COLO829 (cell line): ENCODE measurements at regions not wholly inside any gene's neighbourhood (a gene's known extent, or its start where the extent isn't known, plus 50 kb on each side); places are given as distances from the start of the nearest gene placed in this dataset.
"Not testable (repeated sequence)": the region's sequence is repeated elsewhere in the genome, so short reads cannot be mapped to it uniquely, and the experiment has no call there.

Source experiments
- DNase-seq: peaks from one replicate; pipeline ENCODE4 v3.0.0; 2012; ENCODE audit warnings: low spot score

DNA sequence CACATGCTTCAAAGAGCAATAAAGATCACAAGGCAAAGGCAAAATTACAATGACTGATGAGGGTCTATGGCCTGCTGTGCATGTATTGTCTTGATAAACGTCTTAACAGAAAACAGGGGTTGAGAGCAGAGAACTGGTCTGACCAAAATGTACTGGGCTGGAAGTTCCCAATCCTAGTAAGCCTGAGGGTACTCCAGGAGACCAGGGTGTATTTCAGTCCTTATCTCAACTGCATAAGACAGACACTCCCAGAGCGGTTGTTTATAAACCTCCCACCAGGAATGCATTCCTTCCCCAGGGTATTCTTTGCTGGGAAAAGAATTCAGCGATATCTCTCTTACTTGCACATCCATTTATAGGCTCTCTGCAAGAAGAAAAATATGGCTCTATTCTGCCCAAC, 521.8 kb upstream of the GNPDA2 start:
- DNase-seq, result not testable (repeated sequence)

DNA sequence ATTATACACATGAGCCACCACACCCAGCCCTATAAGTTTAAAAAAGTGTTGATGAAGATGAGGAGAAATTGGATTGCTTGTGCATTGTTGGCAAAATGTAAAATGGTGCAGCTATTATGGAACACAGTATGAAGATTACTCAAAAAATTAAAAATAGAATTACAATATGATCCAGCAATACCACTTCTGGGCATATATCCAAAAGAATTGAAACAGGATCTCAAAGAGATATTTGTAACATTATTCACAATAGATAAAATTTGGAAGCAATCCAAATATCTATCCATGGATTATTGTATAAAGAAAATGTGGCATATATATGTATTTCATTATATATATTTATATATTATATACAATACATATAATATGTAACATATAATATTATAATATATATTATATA, 515.6 kb upstream of the GNPDA2 start:
- no peak for DNase-seq

DNA sequence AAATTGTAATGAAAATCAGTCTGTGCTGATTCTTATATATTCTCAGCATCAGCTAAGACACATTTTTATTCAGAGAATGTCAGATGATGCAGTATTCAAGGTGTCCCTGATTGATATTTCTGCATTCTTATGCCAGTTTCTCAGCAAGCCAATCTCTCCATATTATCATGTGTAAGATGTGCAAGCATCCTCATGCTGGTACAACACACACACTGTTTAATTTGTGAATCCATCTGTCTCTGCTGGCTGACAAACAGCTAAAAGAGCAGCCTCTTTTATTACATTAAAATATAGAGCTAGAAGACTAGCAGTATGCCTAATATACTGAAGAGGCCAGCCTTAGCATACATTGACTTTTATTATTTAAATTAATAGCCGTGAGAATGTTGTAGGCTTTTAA, 502.9 kb upstream of the GNPDA2 start:
- DNase-seq, result no peak

DNA sequence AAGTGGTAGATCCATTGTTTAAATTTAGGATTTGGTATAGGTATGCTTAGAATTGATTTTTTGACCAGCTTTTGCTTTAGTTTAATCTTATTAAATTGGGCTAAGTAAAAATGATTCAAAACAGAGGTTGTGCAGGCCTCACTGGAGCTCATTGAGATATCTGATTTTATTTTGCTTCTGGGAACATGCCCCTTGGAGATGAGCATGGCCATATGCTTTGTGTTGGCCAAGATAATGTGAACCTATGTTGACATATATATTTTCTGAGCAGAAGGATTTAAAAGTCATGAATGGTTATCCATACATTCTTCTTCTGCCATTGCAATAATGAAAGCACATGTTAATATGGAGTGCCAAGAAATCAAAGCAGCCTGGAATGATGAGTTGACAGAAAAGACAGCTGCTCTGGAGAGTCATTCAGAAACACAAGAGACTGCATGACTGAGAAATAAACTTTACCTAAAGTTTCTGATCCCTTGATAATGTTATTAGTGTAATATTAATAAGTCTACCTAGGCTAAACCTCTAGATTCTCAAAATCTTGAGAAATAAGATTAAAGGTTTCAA, 489.7 kb upstream of the GNPDA2 start:
- DNase-seq, result no peak

DNA sequence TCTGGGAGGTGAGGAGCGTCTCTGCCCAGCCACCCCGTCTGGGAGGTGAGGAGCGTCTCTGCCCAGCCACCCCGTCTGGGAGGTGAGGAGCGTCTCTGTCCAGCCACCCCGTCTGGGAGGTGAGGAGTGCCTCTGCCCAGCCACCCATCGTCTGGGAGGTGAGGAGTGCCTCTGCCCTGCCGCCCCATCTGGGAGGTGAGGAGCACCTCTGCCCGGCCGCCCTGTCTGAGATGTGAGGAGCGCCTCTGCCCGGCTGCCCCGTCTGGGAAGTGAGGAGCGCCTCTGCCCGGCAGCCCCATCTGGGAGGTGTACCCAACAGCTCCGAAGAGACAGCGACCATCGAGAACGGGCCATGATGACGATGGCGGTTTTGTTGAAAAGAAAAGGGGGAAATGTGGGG, 482.1 kb upstream of the GNPDA2 start:
- DNase-seq, result not testable (repeated sequence)

DNA sequence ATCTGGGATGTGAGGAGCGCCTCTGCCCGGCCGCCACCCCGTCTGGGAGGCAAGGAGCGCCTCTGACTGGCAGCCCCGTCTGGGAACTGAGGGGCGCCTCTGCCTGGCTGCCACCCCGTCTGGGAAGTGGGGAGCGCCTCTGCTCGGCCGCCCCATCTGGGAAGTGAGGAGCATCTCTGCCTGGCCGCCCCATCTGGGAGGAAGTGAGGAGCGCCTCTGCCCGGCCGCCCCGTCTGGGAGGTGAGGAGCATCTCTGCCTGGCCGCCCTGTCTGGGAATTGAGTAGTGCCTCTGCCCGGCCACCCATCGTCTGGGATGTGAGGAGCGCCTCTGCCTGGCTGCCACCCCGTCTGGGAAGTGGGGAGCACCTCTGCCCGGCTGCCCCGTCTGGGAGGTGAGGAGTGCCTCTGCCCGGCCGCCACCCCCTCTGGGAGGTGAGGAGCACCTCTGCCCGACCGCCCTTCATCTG, 481.5 kb upstream of the GNPDA2 start:
- not testable (repeated sequence) for DNase-seq

DNA sequence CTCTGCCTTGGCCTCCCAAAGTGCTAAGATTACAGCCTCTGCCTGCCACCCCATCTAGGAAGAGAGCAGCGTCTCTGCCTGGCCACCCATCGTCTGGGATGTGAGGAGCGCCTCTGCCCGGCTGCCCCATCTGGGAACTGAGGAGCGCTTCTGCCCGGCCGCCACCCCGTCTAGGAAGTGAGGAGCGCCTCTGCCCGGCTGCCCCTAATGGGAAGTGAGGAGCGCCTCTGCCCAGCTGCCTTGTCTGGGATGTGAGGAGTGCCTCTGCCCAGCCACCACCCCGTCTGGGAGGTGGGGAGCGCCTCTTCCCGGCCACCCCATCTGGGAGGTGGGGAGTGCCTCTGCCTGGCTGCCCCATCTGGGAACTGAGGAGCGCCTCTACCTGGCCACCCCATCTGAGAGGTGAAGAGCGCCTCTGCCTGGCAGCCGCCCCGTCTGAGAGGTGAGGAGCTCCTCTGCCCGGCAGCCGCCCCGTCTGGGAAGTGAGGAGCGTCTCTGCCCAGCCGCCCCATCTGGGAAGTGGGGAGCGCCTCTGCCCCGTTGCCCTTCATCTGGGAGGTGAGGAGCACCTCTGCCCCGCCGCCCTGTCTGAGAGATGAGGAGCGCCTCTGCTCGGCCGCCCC, 481.0 kb upstream of the GNPDA2 start:
- DNase-seq, result not testable (repeated sequence)

DNA sequence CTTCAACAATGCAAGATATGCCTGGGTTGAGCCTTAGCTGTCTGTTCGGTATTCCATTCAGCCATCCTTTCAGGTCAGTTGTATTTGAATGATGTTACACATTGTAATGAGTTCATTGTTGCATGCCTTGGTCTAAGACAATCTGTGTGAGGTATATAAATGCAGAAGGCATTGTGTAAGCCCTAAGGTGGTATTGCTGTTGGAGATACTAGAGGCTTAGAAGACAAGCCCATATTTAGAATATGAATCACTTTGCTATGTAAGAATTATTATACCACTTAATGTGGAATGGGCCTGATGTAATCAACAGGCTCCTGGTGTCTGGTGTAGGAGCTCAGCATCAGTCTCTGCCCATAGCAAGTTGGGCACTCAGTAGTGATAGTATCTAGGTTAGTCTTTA, 473.4 kb upstream of the GNPDA2 start:
- DNase-seq, result no peak

DNA sequence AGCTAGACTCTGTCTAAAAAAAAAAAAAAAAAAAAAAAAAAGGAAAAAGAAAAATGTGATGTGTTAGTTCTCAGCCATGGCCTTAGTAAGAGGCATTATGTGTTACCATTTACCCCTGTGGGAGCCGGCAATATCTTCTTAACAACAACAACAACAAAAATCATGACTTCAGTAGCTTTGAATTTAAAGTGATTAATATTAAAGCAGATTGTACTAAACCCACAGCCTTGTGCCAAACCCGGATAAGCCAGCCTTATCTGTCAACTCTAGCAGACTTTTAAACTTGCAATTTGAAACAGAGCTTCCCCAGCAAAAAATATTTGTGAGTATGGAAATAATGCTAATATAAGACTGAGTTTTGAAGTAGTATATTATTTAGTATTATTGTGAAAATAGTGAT, 462.1 kb upstream of the GNPDA2 start:
- DNase-seq, result no peak

DNA sequence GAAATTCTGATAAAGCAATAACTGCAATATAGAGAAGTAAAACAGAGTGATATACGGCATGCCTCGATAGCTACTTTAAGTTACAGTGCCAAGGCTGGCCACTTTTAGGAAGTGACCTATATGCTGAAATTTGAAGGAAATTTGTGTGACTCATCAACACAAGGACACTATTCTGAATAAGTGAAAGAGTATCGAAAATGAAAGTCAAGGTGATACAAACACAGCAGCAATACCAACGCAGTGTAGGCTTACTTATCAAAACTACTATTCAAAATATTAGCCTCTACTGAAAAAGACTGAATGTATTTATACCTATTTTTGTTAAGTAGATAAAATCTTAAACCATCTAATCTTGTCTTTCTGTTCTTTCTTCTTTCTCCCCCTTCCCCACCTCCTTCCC, 459.9 kb upstream of the GNPDA2 start:
- no peak for DNase-seq

DNA sequence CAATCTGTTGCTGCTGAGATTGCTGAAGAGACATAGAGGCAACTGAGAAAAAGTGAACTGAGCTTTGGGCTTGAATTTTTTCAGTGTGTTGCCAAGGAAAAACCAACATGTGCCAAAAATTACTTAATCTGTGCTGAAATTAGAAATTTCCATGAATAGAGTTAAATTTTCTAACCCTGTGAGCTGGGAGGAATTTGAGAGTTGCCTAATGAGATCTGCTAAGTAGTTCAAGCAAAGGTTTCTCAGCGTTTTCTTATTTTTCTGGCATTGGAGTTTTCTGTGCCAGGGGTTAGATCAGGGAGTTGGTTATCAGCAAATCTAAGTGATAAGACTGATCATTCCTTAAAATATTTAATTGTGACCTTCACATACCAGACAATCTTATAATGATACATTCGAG, 457.5 kb upstream of the GNPDA2 start:
- DNase-seq, result no peak

DNA sequence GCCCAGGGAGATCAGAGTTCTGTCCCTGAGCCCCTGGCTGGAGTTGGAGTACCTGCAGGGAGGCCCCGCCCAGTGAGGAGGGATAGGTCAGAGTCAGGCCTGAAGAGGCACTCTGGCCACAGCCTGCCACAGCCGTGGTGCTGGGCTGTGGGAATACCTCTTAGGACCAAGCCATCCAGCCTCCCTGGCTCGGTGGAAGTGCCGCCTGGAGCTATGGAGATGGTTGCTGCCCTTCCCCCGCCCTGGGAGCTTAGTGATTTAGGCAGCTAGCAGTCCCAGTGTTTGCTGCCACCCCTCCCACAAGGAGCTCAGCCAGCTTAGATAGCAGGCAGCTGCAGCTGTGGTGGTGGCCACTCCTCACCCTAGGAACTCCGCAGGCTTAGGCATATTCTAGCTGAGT, 446.3 kb upstream of the GNPDA2 start:
- no peak for DNase-seq

DNA sequence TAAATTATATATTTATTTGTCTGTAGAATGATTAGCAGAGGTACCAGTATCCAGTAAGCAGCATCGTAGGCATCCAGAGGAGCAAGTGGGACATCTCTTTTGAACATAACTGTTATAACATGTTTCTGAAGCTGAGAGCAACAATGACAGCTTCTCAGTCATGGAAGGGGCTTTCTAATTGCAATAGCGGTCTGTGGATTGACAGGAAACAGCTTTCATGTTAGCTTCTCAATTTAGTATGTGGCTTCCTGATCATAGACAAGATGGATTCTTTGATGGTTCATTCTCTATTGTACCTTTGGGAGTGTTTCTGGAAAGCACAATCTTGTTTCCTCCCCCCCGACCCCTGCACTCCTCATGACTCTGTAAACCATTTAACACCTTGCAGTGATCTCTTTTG, 434.6 kb upstream of the GNPDA2 start:
- no peak for DNase-seq

DNA sequence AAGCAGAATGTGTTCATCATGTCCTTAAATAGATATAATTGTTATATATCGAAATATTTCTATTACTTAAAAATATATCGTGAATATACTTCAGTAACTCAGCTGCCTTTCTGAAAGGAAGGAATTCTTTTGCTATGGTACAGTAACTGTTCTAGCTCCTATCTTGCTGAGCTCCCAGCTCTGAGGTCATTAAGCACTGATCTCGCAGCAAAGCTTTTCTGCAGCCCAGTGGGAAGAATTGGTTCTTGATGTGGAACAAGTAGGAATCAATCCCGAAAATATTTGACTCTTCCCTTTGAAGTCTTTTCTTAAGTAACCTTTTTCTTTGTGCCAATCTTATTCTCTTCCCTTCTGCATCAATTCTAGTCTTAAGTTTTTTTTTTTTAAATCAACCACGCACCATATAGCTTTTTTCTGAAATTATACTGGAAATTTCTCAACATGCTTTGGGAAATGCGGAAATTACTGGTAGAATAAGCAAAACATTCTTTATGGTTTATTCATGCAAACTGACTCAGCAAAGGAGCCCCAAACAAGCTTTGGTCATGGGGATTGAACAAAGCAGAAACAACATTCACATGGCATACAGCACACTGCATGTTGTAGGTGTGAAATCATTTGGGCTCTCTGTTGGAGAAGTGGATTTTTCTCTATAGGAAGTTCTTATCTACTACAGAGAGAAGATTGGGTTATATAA, 428.9 kb upstream of the GNPDA2 start:
- no peak for DNase-seq

DNA sequence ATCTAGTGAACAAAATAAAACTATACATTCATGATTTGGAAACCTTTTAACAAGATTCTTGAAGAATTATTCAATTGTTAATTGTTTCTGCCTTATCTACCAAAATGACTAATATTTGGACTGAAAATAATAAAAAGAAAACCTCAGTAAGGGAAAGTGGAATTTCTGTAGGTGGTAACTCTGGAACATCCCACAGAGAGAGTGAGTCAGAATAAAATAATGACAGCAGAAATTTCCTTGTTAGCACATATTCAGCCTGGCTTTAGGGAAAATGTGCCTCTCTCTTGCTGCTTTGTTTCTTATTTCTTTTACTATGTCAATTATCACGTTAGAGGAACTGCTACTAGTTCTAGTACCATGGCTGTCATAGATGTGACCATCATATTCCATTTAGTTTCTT, 421.5 kb upstream of the GNPDA2 start:
- DNase-seq, result peak; percentile 0

DNA sequence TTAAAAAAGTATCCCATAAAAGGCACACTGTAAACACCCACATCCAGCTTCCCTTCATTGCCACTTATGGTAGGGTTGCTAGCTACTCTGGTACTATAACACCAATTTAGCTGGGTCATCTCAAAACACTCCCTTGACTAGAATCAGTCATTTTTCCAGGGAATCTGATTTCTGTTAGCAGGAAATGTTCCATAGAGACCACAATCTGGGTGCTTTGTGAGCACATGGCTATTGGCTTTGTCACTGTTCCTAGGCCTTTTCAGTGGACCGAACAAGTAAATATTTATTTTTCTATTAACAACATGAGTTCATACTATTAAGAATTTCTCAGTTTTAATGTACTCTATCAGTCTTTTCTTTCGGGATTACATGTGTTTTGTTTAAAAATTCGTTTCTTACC, 404.7 kb upstream of the GNPDA2 start:
- no peak for DNase-seq

DNA sequence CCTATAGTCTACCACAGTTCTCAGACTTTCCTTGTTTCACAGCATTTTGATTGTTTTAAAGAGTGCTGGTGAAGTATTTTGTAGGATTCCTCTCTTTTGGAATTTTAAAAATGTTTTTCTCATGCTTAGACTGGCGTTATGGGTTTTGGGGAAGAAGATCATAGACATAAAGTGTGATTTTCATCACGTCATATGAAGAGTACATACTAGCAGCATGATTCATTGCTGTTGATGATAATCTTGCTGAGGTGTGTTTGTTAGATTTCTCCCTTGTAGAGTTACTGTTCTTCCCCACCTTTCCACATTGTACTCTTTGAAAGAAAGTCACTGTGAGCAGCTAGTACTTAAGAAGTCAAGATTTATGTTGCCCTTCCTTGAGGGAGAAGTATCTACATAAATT, 396.1 kb upstream of the GNPDA2 start:
- DNase-seq, result no peak

DNA sequence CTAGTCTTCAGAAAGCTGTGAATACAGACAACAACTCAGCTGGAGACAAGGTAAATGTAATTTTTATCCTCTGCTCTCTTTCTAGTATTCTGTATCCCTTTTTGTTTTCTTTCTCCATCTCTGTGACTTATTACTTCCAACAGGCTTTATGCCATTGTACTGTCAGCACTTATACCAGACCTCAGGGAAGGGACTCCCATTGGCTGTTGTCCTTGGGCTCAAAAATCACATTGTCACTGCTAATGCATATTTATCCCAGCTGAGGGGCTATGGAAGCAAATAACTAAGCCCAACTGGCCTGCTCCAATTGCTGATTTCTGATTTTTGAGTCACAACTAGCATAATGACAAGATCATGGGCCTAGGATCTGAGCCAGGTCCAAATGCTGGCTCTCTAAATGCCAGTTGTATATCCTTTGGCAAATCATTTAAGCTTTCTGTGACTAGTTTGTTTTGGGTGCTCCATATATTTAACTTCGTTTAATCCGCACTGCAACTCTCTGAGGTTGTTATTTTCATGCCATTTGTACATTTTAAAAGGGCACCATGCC, 395.1 kb upstream of the GNPDA2 start:
- no peak for DNase-seq

DNA sequence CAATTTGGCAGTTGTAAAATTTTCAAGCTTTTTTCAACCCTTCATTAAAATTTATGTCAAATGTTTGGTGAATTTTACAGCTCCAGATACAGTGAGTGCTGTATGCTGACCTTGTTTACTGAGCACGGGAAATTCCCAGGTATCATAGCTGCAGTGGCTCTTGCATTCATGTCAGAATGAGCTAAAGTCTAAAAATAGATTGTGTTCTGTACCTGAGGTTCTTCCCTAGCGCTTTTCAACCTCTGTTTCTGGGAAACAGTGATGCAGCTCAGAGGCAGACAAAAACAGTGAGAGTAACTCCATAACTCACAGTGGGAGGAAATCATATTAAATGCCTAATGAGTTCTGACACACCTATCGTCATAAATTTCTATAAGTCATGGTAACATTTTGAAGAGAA, 393.8 kb upstream of the GNPDA2 start:
- DNase-seq, result no peak

DNA sequence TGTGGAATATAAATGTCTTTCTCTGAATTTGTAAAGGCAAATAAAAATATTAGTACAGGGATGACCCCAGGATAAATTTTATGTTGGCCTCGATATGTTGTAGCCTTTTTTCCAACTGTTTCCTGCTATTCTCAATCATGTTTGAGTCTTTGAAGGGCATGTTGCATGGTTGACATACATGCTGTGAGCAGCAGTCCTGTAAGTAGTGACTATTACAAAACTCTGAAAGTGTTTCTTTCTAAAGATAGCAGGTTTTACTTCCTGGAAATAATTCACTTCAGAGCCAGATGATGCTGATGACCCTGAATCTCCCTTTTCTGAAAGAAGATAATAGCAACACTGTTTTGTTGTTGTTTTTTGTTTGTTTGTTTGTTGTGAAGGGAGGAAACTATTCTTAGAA, 393.0 kb upstream of the GNPDA2 start:
- no peak for DNase-seq

DNA sequence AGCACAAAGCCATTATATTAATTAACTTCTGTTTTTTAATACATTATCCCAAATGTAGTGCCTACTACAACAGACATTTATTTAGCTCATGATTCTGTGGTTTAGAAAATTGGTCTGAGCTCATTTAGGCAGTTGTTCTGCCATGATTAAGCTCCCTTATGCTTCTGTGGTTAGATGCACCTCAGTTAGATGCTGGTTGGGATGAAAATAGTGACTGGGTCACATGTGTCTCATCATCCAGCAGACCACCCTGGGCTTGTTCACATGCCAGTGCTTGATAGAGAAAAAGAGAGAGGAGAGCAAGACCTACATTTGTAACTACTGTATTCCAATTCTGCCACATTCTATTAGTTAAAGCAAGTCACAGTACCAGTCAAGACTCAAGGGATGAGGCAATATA, 376.4 kb upstream of the GNPDA2 start:
- no peak for DNase-seq

DNA sequence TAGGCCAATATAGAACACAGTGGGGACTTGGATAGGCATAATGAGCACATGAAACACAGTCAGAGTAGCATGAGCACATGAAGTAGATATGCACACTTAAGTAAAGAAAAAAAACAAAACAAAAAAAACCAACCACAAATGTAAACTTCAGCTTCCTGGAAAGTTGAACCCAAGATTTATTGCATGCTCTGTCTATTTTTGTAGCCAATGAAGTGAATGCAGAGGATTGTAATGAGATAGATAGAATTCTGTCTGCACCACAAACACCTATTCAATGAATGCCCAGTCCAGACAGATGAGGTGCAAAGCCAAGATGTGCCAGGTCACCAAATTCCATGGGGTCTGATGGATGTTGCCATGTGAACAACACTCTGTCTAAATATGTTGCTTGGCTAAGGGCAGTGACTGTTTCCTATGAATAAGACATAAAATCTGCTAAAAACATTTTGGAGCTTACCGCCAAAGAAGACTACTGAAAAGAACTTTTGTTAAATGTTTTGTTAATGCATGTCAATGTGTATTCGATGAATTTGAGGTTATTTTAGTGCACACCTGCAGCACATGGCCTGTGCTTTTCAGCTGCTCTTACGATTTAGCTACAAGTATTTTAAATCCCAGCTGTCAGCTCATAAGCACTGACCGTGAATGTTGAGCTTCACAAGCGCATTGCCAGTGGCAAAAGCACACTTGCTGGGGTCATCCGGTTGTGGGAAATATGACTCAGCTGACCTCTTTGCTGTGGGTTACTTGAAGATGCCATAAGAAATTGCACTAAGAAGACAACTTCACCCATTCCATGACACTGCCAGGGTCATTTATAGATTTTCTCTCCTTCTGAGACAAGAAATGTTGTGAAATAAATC, 374.8 kb upstream of the GNPDA2 start:
- DNase-seq, result no peak

DNA sequence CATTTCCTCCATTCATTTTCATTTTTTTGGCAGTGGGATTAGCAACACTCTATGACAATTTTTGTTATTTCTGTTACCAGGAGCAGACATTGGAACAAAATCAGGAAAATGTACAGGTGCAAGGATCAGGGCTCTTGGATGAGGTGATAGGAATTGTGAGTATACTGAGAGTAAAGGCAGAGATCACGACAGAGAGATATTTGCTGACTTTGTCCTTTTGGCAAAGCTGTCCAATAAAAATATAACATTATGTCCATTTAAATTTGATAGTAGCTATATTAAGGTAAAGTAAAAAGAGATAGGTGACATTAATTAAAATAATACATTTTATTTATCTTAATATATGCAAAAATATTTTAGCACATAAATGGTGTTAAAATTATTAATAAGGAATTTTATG, 373.1 kb upstream of the GNPDA2 start:
- DNase-seq, result no peak
